ENCODE measurements at regions not wholly inside any gene's neighbourhood (a gene's known extent, or its start where the extent isn't known, plus 50 kb on each side); places are given as distances from the start of the nearest gene placed in this dataset.

GRCh38 chr1:234960722-234961455 is 167.7 kb downstream of the TOMM20 start (continued):
- TF ChIP-seq, protein P1, sequence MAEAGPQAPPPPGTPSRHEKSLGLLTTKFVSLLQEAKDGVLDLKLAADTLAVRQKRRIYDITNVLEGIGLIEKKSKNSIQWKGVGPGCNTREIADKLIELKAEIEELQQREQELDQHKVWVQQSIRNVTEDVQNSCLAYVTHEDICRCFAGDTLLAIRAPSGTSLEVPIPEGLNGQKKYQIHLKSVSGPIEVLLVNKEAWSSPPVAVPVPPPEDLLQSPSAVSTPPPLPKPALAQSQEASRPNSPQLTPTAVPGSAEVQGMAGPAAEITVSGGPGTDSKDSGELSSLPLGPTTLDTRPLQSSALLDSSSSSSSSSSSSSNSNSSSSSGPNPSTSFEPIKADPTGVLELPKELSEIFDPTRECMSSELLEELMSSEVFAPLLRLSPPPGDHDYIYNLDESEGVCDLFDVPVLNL (CRISPR knock-in tag; IDR thresholded peaks at IDR 0.05; ENCODE audit: low read depth), result no peak
- TF ChIP-seq, protein P2, sequence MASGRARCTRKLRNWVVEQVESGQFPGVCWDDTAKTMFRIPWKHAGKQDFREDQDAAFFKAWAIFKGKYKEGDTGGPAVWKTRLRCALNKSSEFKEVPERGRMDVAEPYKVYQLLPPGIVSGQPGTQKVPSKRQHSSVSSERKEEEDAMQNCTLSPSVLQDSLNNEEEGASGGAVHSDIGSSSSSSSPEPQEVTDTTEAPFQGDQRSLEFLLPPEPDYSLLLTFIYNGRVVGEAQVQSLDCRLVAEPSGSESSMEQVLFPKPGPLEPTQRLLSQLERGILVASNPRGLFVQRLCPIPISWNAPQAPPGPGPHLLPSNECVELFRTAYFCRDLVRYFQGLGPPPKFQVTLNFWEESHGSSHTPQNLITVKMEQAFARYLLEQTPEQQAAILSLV (tag; IDR thresholded peaks at IDR 0.05), result peak; percentile 19; the same call in 1 of the 2 replicates
- TF ChIP-seq ETV6 (IDR thresholded peaks at IDR 0.05; ENCODE audit: borderline replicate concordance in 1 of 2, low read depth in 2 of 2, low read length in 1 of 2) (no peak), ETV6 (CRISPR knock-in tag; IDR thresholded peaks at IDR 0.05; ENCODE audit: borderline replicate concordance) (no peak), FUS (optimal IDR thresholded peaks at IDR 0.05; ENCODE audit: low read depth, low read length) (no peak), SPI1 (IDR thresholded peaks at IDR 0.05; ENCODE audit: borderline replicate concordance, low read depth, low read length) (peak; percentile 86), HNRNPUL1 (IDR thresholded peaks at IDR 0.05; ENCODE audit: low read length) (no peak), ZNF696 (CRISPR knock-in tag; conservative IDR thresholded peaks at IDR 0.05) (no peak), C11orf30 (IDR thresholded peaks at IDR 0.05; ENCODE audit: low read depth) (no peak), CBX2 (IDR thresholded peaks at IDR 0.05; ENCODE audit: insufficient read depth, low read length, poor library complexity, severe bottlenecking) (no peak), KAT2B (IDR thresholded peaks at IDR 0.05; ENCODE audit: low read depth, low read length) (no peak), ZBTB12 (CRISPR knock-in tag; IDR thresholded peaks at IDR 0.05) (0 out of 2 replicates have a peak, but pooled peaks have one; percentile 26), SAFB2 (IDR thresholded peaks at IDR 0.05; ENCODE audit: borderline replicate concordance, low read depth, low read length, severe bottlenecking) (no peak), MED1 (CRISPR knock-in tag; IDR thresholded peaks at IDR 0.05; ENCODE audit: borderline replicate concordance) (no peak), CBFB (CRISPR knock-in tag; IDR thresholded peaks at IDR 0.05) (no peak), ZNF583 (CRISPR knock-in tag; IDR thresholded peaks at IDR 0.05) (0 out of 2 replicates have a peak, but pooled peaks have one; percentile 42), SIX5 (IDR thresholded peaks at IDR 0.05; ENCODE audit: borderline replicate concordance in 1 of 2, insufficient read depth in 1 of 2, low read depth in 1 of 2, low read length in 2 of 2) (no peak), NEUROD1 (IDR thresholded peaks at IDR 0.05; ENCODE audit: borderline replicate concordance, low read depth, low read length, partially characterized antibody) (no peak), SIRT6 (IDR thresholded peaks at IDR 0.05; ENCODE audit: low read depth, low read length) (no peak)

Measured in K562 (cell line).